GM18861 (cell line): ENCODE measurements at regions not wholly inside any gene's neighbourhood (a gene's known extent, or its start where the extent isn't known, plus 50 kb on each side); places are given as distances from the start of the nearest gene placed in this dataset.
"Not testable (repeated sequence)": the region's sequence is repeated elsewhere in the genome, so short reads cannot be mapped to it uniquely, and the experiment has no call there.

Experiments used
- ATAC-seq: cut with Tn5 transposase; IDR thresholded peaks from one replicate; pipeline ENCODE4 v1.9.1; 2021; ENCODE audit not compliant: unreplicated experiment

DNA sequence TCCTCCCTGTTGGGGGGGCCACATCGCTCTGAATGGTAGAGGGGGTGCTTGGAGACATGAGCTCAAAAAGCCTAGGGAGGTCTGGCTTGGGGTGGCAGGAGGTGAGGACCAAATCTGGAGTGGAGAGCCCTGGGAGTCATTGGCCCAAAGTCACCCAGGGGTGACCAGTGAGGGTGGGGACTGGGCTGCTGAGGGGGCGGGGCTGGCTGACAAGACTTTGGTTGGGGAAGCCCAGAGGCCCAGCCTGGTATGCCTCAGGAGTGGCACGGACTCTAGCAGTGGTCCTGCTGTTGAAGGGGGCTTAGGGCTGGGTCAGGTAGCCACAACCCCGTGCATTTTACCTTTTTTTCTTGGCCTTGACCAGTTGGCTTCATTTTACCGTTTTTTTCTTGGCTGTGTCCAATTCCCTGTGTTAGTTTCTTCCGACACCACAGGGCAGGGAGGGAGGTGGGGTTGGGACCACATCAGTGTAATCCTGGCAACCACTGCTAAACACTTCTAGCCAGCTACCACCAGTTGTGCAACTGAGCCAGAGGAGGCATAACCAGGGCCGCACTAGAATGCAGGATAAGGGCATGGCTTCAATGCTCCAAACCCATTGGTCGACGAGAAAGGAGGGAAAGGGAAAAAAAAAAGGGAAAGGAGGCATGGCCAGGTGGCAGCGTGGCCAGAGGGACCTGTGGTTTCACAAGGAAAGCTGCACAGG, 105.3 kb upstream of the C2CD4B start:
- ATAC-seq, result no peak

- ATAC-seq, result no peak
Observed at GRCh38 chr15:62272290-62272689, 107.2 kb upstream of the C2CD4B start.

DNA sequence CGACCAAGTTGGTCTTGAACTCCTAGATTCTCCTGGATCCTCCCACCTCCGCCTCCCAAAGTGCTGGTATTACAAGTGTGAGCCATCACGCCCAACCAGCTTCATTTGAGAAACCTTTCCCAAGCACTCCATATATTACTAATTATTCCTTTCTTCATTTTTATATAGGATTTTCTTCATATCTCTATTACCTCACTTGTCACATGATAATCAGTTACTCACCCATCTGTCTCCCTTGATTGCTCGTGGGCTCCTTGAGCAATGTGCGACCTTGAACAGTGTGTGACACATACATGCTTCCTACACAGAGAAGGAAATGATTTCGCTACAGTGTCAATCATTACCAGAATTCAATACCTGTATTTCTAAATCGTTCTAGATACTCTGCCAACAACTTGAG, 110.7 kb upstream of the C2CD4B start:
- ATAC-seq, result no peak

GRCh38 chr15:62277816-62278394, 112.8 kb upstream of the C2CD4B start:
- no peak for ATAC-seq

DNA sequence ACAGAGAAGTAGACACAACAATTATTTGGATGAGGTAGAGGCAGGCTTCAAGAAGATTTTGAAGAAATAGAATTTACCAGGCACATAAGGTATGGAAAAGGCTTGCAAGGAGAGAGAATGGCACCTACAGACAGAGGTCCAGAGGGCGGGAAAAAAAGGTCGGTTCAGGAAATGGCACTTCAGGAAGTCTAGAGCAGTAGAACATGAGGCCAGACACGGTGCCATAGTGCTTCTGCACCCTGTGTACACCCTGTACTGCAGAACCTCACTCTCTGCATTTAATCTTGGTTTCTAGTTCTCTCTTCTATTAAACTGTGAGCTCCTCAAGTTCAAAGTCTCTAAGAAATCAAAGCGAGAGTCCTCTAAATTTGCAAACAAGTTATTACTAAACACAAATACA, 113.4 kb upstream of the C2CD4B start:
- ATAC-seq, result no peak

GRCh38 chr15:62279041-62279440, 114.0 kb upstream of the C2CD4B start:
- ATAC-seq, result no peak

DNA sequence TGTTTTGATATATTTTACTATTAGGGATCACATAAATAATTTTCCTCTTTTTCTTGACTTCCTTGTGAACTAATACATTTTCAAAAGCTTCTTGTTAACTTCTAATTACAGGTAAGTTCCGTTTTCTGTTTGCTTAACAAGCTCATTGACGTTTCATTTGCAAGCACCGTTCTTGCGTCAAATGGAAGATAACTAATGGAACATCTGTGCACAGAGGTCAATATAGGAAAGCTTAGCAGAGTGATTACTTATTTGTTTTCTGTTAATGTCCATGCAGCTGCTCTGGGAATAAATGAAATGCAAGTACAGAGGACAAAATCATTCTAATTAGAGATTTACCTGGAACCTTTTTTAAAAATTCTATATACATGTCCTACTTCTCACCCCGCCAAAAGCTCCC, 115.5 kb upstream of the C2CD4B start:
- ATAC-seq, result no peak

DNA sequence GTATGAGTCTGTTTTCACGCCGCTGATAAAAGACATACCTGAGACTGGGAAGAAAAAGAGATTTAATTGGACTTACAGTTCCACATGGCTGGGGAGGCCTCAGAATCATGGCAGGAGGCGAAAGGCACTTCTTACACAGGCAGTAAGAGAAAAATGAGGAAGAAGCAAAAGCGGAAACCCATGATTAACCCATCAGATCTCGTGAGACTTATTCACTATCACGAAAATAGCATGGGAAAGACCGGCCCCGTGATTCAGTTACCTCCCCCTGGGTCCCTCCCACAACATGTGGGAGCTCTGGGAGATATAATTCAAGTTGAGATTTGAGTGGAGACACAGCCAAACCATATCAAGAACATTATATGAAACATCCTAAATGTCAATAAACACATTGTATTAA, 116.7 kb upstream of the C2CD4B start:
- not testable (repeated sequence) for ATAC-seq

GRCh38 chr15:62287066-62287857, 122.2 kb upstream of the C2CD4B start:
- ATAC-seq, result no peak

- ATAC-seq, result no peak
Observed at GRCh38 chr15:62288361-62289017, 123.4 kb upstream of the C2CD4B start.

DNA sequence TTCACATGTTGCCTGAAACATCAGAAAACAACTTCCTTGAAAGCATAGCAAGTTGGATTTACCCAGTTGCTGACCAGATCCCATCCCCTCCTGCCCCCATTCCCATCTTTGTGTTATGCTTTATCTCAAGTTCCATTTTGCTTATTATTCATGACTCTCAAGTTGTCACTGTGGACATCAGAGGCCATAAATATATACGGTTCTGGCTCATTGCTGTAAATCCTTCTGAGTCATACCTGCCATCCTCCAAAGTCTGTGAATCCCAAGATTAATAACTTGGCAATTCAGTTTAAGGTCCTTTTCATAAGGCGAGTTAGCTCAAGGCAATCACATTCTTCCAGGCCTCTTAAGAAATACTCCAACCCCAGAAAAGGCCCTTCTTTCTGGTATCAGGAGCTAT, 126.2 kb upstream of the C2CD4B start:
- ATAC-seq, result no peak

GRCh38 chr15:62296756-62297507, 131.8 kb upstream of the C2CD4B start:
- ATAC-seq, result no peak

DNA sequence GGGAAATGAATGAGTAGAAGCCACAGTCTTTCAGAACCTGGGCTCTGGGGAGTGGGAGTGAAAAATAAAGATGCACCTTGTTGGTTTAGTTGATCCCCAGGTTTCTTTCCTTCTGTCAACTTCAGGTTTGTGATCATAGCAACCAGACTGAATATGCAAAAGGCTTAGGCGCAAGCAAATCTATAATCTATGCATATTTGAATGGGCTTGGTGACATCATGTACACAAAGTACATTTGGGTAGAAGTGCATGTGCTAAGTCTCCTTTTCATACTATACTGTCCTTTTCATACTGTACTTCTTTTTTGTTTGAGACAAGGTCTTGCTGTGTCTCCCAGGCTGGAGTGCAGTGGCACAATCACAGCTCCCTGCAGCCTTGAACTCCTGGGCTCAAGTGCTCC, 132.4 kb upstream of the C2CD4B start:
- ATAC-seq, result no peak

- no peak for ATAC-seq
Observed at GRCh38 chr15:62297933-62298332, 132.8 kb upstream of the C2CD4B start.

DNA sequence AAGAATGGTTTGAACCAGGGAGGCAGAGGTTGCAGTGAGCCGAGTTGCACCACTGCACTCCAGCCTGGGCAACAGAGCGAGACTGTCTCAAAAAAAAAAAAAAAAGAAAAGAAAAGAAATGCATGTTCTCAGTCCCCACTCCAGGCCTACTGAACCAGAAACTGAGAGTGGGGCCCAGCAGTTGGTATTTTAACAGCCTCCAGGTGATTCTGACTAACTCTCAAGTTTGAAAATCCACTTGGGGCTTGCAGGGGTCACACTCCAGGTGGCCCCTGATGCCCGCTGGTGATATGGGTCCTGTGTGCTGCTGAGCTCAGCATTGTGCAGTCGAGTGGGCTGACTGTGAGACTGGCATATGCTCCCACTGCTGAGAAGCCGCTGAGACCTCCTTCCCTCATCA, 133.7 kb upstream of the C2CD4B start:
- no peak for ATAC-seq

DNA sequence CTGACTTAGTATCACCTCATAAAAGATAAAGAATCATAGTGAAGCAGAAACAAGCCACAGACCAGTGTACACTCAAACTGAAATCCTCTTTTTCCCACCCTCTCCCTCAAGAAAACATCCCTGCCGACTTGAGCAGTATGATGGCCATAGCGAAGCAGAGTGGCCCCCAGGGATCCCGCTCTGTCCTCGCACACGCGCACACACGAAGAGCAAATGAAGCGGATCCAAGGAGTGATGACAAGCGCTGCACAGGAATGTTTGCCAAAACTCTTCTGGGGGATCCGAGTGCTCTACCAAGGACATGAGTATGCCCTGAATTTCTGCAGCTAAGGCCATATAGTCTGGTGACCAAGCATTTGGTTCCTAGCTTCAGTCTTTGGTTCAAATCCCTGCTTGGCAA, 134.5 kb upstream of the C2CD4B start:
- no peak for ATAC-seq

GRCh38 chr15:62301993-62302675, 137.0 kb upstream of the C2CD4B start:
- ATAC-seq, result no peak

DNA sequence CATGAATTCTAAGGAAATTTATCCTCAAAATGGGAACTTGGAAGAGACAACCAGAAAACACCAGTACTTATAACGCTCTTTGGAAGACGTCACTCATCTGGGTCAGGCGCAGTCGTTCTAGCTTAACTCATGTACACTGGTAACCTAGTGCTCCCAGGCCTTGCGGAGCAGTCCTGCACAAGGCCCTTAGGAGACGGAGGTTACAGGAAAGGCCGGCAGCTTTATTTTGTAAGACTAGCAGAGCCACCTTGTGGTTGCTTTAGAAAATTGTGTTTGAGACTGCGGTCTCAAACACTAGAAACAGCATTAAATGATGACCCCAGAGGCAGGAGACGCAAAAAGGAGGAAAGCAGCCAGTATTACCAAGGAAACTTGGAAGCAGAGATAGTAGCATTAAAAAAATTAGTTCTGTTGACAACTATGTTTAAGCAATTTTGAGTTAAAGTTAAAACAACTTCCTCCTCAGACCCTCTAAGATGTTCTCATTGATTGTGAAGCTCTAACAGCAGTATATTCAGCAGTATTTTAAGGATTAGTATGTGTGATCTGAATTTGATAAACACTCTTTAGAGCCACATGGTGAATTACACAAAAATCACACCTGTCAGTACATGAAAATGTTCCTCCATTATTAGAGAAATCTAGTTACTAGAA, 141.9 kb upstream of the C2CD4B start:
- ATAC-seq, result no peak

GRCh38 chr15:62307551-62307950, 142.5 kb upstream of the C2CD4B start:
- no peak for ATAC-seq
